ENCODE measurements at regions not wholly inside any gene's neighbourhood (a gene's known extent, or its start where the extent isn't known, plus 50 kb on each side); places are given as distances from the start of the nearest gene placed in this dataset.

- no peak for DNase-seq (ENCODE audit: low read depth in 2 of 2)
Observed at GRCh38 chr4:57607566-57608180, 497.5 kb upstream of the IGFBP7 start.

- DNase-seq (ENCODE audit: low read depth in 2 of 2): no peak
Observed at GRCh38 chr4:57605376-57605775, 495.2 kb upstream of the IGFBP7 start.

- no peak for DNase-seq (ENCODE audit: low read depth in 2 of 2)
Observed at GRCh38 chr4:57602141-57602540, 492.0 kb upstream of the IGFBP7 start.

- DNase-seq (ENCODE audit: low read depth in 2 of 2): no peak
Observed at GRCh38 chr4:57591073-57591472, 480.9 kb upstream of the IGFBP7 start.

GRCh38 chr4:57588557-57588956, 478.4 kb upstream of the IGFBP7 start:
- DNase-seq (ENCODE audit: low read depth in 2 of 2): no peak

GRCh38 chr4:57580710-57581599, 470.8 kb upstream of the IGFBP7 start:
- no peak for DNase-seq (ENCODE audit: low read depth in 2 of 2)

- DNase-seq (ENCODE audit: low read depth in 2 of 2): no peak
Observed at GRCh38 chr4:57575426-57575825, 465.2 kb upstream of the IGFBP7 start.

- no peak for DNase-seq (ENCODE audit: low read depth in 2 of 2)
Observed at GRCh38 chr4:57554556-57555092, 444.4 kb upstream of the IGFBP7 start.

GRCh38 chr4:57553728-57554127, 443.5 kb upstream of the IGFBP7 start:
- no peak for DNase-seq (ENCODE audit: low read depth in 2 of 2)

- DNase-seq (ENCODE audit: low read depth in 2 of 2): no peak
Observed at GRCh38 chr4:57550198-57550597, 440.0 kb upstream of the IGFBP7 start.

GRCh38 chr4:57548856-57549255, 438.7 kb upstream of the IGFBP7 start:
- no peak for DNase-seq (ENCODE audit: low read depth in 2 of 2)

- no peak for DNase-seq (ENCODE audit: low read depth in 2 of 2)
Observed at GRCh38 chr4:57544811-57545654, 434.8 kb upstream of the IGFBP7 start.

GRCh38 chr4:57504797-57505530, 394.8 kb upstream of the IGFBP7 start:
- DNase-seq (ENCODE audit: low read depth in 2 of 2): no peak

- no peak for DNase-seq (ENCODE audit: low read depth in 2 of 2)
Observed at GRCh38 chr4:57504139-57504538, 394.0 kb upstream of the IGFBP7 start.

- DNase-seq (ENCODE audit: low read depth in 2 of 2): no peak
Observed at GRCh38 chr4:57501720-57502119, 391.5 kb upstream of the IGFBP7 start.

- DNase-seq (ENCODE audit: low read depth in 2 of 2): no peak
Observed at GRCh38 chr4:57499786-57500185, 389.6 kb upstream of the IGFBP7 start.

- no peak for DNase-seq (ENCODE audit: low read depth in 2 of 2)
Observed at GRCh38 chr4:57498251-57498650, 388.1 kb upstream of the IGFBP7 start.

GRCh38 chr4:57496697-57497471, 386.7 kb upstream of the IGFBP7 start:
- no peak for DNase-seq (ENCODE audit: low read depth in 2 of 2)

- no peak for DNase-seq (ENCODE audit: low read depth in 2 of 2)
Observed at GRCh38 chr4:57494821-57495220, 384.6 kb upstream of the IGFBP7 start.

- DNase-seq (ENCODE audit: low read depth in 2 of 2): no peak
Observed at GRCh38 chr4:57492251-57492878, 382.2 kb upstream of the IGFBP7 start.

All from activated CD8-positive, alpha-beta memory T cell treated with anti-CD3 and anti-CD28 coated beads for 4 hours (primary cell).